ENCODE measurements at regions not wholly inside any gene's neighbourhood (a gene's known extent, or its start where the extent isn't known, plus 50 kb on each side); places are given as distances from the start of the nearest gene placed in this dataset.

DNA sequence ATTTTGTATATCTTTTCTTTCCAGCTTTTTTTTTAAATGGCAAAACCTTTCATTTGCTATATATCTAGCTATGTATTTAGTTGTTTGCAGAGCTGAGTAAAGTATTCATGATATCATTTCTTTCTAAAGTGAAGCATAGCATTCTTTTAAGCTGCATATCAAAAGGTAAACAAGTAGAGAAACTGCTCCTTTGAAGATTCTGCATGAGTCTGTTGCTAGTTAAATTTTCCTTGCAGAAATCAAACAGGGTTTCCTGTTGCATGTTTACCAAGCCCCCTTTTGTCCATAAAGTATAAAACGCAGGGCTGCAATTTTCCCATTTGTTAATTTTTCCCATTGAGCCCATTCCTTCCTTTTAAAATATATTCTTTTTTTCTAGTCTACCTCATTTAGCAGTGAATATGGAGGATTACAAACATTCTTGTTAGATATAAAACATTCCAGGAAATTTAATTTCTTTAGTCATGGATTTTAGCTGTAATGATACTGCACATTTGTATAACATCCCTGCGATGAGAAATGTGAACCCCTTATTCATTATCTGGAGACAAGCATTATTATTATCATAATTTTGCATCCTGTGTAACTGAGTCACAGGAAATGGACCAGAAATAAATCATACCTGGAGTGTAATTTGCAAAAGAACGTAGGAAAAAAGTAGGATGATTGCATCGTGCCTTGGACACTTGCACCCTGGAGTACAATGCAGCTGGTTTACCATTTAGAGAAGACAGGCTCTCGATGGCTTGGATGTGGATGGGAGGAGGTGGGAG is 110.9 kb upstream of the ARGLU1 start:
- Histone ChIP-seq H3K9me3 (no peaks in the 10 kb centered on the region), H3K4me3 (no peak overlapping the region), H3K27ac (no peak overlapping the region), H3K4me1 (peaks cover 0 to 6% (median 2%) of the 10 kb centered on the region in 4 donors), H3K36me3 (no peaks in the 10 kb centered on the region), H3K27me3 (no peaks in the 10 kb centered on the region)
- TF ChIP-seq EP300 (IDR thresholded peaks at IDR 0.05) (no peak), POLR2A (IDR thresholded peaks at IDR 0.05) (no peak), POLR2AphosphoS5 (IDR thresholded peaks at IDR 0.05) (no peak)
- TF ChIP-seq, protein P1, sequence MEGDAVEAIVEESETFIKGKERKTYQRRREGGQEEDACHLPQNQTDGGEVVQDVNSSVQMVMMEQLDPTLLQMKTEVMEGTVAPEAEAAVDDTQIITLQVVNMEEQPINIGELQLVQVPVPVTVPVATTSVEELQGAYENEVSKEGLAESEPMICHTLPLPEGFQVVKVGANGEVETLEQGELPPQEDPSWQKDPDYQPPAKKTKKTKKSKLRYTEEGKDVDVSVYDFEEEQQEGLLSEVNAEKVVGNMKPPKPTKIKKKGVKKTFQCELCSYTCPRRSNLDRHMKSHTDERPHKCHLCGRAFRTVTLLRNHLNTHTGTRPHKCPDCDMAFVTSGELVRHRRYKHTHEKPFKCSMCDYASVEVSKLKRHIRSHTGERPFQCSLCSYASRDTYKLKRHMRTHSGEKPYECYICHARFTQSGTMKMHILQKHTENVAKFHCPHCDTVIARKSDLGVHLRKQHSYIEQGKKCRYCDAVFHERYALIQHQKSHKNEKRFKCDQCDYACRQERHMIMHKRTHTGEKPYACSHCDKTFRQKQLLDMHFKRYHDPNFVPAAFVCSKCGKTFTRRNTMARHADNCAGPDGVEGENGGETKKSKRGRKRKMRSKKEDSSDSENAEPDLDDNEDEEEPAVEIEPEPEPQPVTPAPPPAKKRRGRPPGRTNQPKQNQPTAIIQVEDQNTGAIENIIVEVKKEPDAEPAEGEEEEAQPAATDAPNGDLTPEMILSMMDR (IDR thresholded peaks at IDR 0.05) = no peak
- intact Hi-C loops (cut with DNase I; ENCODE audit: low total_unique reads) = no loop called here
- WGBS, 5 donors = 64 to 73% (median 69%) methylated on average over 5 of the region's 5 CpGs
- DNase-seq = no peak

GRCh38 chr13:106675311-106675710 is 107.4 kb upstream of the ARGLU1 start:
- intact Hi-C loops (cut with DNase I; ENCODE audit: low total_unique reads) = no loop called here
- Histone ChIP-seq H3K27me3 (no peaks in the 10 kb centered on the region), H3K4me1 (peaks cover 0 to under 1% (median 0%) of the 10 kb centered on the region in 4 donors), H3K9me3 (no peaks in the 10 kb centered on the region), H3K4me3 (no peak overlapping the region), H3K36me3 (no peaks in the 10 kb centered on the region), H3K27ac (no peak overlapping the region)
- no peak for DNase-seq
- no peak for TF ChIP-seq POLR2A (IDR thresholded peaks at IDR 0.05)
- TF ChIP-seq POLR2AphosphoS5 (IDR thresholded peaks at IDR 0.05) = no peak
- TF ChIP-seq, protein P1 (IDR thresholded peaks at IDR 0.05) = no peak
- no peak for TF ChIP-seq EP300 (IDR thresholded peaks at IDR 0.05)

- TF ChIP-seq, protein P1 (IDR thresholded peaks at IDR 0.05) = no peak
- DNase-seq = no peak
Observed at GRCh38 chr13:106660746-106661625, 93.0 kb upstream of the ARGLU1 start.

DNA sequence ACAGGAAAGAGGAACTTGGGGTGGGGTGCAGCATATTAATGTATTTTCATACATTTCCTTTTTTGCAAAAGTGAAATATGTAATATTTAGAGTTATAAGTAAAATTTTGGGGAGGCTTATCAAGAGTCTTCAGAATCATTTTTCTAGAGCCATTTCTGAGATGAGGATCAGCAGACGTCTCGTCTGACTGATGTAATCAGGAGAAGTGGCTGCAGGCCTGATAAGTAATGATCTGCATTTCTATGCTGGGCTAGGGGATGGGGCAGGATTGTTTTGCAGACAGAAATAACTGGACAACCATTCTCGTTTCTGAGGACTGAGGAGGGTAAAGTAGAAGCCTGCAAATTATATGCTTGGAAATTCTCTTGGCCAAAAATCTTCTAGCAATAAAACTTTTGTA is 89.2 kb upstream of the ARGLU1 start:
- Histone ChIP-seq H3K36me3 (no peaks in the 10 kb centered on the region), H3K9me3 (no peaks in the 10 kb centered on the region), H3K4me1 (no peaks in the 10 kb centered on the region), H3K27me3 (no peaks in the 10 kb centered on the region), H3K27ac (no peak overlapping the region), H3K4me3 (no peak overlapping the region)
- no peak for DNase-seq
- WGBS, 5 donors = 66 to 76% (median 70%) methylated on average over 3 of the region's 3 CpGs
- TF ChIP-seq, protein P1 (IDR thresholded peaks at IDR 0.05) = no peak
- intact Hi-C loops (cut with DNase I; ENCODE audit: low total_unique reads) = no loop called here

More at GRCh38 chr13:106660746-106661625, 93.0 kb upstream of the ARGLU1 start:
- Histone ChIP-seq H3K27me3 (no peaks in the 10 kb centered on the region), H3K4me1 (no peaks in the 10 kb centered on the region), H3K9me3 (no peaks in the 10 kb centered on the region), H3K27ac (no peak overlapping the region), H3K4me3 (no peak overlapping the region), H3K36me3 (no peaks in the 10 kb centered on the region)
- intact Hi-C loops (cut with DNase I; ENCODE audit: low total_unique reads) = no loop called here
- 81 to 88% (median 86%) methylated on average over 6 of the region's 6 CpGs for WGBS, 5 donors
